Right lobe of liver (tissue), 6 donors: ENCODE measurements at regions not wholly inside any gene's neighbourhood (a gene's known extent, or its start where the extent isn't known, plus 50 kb on each side); places are given as distances from the start of the nearest gene placed in this dataset.

Experiments used
- ATAC-seq, 4 donors: fragments of 200-7000 bp; cut with Tn5 transposase; one replicate each; pipeline ENCODE4 v1.9.1; 2020; ENCODE audit warnings: mild to moderate bottlenecking in 4 of 4, moderate library complexity in 4 of 4
- DNase-seq, 3 donors: peaks; one replicate each; pipeline ENCODE4 v3.0.0-alpha.2; 2020
- H3K27ac ChIP-seq, 3 donors: fragments of 200-600 bp; one replicate each; pipeline ENCODE4 v1.8.0; 2022
- H3K27me3 ChIP-seq, 2 donors: fragments of 200-600 bp; one replicate each; pipeline ENCODE4 v1.8.0; 2022
- H3K36me3 ChIP-seq, 4 donors: fragments of 200-600 bp; sonication (generic) in 1 of 4; one replicate each; pipeline versions ENCODE4 v1.5.1 to v1.8.0; 2017 to 2022; ENCODE audit warnings: control low read depth in 1 of 4
- H3K4me1 ChIP-seq, 4 donors: fragments of 200-600 bp; sonication (generic) in 1 of 4; one replicate each; pipeline versions ENCODE4 v1.5.1 to v1.8.0; 2017 to 2022; ENCODE audit warnings: control low read depth in 1 of 4
- H3K4me3 ChIP-seq, 3 donors: fragments of 200-600 bp; one replicate each; pipeline ENCODE4 v1.8.0; 2022
- H3K9me3 ChIP-seq, 4 donors: fragments of 200-600 bp; sonication (generic) in 1 of 4; one replicate each; pipeline versions ENCODE4 v1.5.1 to v1.8.0; 2017 to 2022; ENCODE audit warnings: control low read depth in 1 of 4
- POLR2A ChIP-seq: fragments of 450-650 bp; IDR thresholded peaks from one replicate; pipeline ENCODE4 v1.6.1; 2017; ENCODE audit warnings: antibody characterized with exemption, mild to moderate bottlenecking
- WGBS: methylation state at CpG from one replicate; pipeline ENCODE4 v1.1.6; 2018; ENCODE audit warnings: low coverage, low lambda C conversion rate; ENCODE audit not compliant: insufficient coverage; ENCODE audit errors: missing lambda C conversion rate; 5-methylcytosine and 5-hydroxymethylcytosine counted together
- intact Hi-C, 2 donors: fragments of 100-400 bp; cut with DNase I; formaldehyde crosslinking; loops; one replicate each; pipeline versions ENCODE4 v1.11.2 to v1.14.1; 2022
- TF ChIP-seq, protein P1 (sequence below), 4 donors: fragments of 200-600 bp in 3 of 4; fragments of 450-650 bp in 1 of 4; IDR thresholded peaks; one replicate each; pipeline versions ENCODE4 v1.5.1 to v1.8.0; 2016 to 2022; ENCODE audit warnings: antibody characterized with exemption in 4 of 4, mild to moderate bottlenecking in 2 of 4
- donor health status: DM: no; HTN: yes; CAD: no.
- donor health status: DM: no; HTN: no; CAD: no.
- donor health status: DM: no; HTN: no; CAD: no.
- donor health status: DM: no; HTN: yes; CAD: no.
- donor health status: DM: no; HTN: yes; CAD: no.

DNA sequence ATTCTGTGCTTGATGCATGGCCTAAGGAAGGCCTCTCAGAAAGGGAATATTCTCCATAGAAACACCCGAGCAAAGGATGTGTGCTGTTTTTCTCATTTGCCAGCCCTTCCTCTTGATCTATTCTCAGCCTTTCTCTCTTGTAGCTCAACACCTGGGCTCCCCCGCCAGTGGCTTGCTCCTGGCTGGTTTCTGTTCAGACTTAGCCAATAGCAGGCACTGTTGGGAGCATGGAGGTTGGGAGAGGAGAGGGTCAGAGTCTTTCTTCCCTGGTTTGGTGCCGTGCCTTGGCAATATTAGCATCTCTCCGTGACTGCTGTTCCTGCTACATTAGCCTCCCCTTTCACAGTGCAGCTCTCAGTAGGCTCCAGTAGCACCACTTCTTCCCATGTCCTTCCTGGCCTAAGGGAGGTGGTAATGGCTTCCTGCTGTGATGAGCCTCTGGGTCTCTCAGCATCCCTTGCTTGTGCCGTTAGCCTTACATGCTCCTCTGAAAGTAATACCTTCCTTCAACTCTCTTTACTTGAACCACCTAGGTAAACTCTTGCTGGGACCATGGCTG, 269.7 kb upstream of the GAS1 start:
- no peaks in the 10 kb centered on the region for H3K9me3 ChIP-seq
- H3K4me3 ChIP-seq, result no peak overlapping the region
- no peaks in the 10 kb centered on the region for H3K4me1 ChIP-seq
- no peaks in the 10 kb centered on the region for H3K36me3 ChIP-seq
- H3K27ac ChIP-seq, result no peak overlapping the region
- ATAC-seq (no peak), DNase-seq (no peak)
- H3K27me3 ChIP-seq, result no peaks in the 10 kb centered on the region
- TF ChIP-seq POLR2A, result no peak
- TF ChIP-seq, protein P1, sequence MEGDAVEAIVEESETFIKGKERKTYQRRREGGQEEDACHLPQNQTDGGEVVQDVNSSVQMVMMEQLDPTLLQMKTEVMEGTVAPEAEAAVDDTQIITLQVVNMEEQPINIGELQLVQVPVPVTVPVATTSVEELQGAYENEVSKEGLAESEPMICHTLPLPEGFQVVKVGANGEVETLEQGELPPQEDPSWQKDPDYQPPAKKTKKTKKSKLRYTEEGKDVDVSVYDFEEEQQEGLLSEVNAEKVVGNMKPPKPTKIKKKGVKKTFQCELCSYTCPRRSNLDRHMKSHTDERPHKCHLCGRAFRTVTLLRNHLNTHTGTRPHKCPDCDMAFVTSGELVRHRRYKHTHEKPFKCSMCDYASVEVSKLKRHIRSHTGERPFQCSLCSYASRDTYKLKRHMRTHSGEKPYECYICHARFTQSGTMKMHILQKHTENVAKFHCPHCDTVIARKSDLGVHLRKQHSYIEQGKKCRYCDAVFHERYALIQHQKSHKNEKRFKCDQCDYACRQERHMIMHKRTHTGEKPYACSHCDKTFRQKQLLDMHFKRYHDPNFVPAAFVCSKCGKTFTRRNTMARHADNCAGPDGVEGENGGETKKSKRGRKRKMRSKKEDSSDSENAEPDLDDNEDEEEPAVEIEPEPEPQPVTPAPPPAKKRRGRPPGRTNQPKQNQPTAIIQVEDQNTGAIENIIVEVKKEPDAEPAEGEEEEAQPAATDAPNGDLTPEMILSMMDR (IDR thresholded peaks at IDR 0.05), result no peak
- intact Hi-C loops, result no loop called here
- 55% methylated on average over 5 of the region's 5 CpGs for WGBS

DNA sequence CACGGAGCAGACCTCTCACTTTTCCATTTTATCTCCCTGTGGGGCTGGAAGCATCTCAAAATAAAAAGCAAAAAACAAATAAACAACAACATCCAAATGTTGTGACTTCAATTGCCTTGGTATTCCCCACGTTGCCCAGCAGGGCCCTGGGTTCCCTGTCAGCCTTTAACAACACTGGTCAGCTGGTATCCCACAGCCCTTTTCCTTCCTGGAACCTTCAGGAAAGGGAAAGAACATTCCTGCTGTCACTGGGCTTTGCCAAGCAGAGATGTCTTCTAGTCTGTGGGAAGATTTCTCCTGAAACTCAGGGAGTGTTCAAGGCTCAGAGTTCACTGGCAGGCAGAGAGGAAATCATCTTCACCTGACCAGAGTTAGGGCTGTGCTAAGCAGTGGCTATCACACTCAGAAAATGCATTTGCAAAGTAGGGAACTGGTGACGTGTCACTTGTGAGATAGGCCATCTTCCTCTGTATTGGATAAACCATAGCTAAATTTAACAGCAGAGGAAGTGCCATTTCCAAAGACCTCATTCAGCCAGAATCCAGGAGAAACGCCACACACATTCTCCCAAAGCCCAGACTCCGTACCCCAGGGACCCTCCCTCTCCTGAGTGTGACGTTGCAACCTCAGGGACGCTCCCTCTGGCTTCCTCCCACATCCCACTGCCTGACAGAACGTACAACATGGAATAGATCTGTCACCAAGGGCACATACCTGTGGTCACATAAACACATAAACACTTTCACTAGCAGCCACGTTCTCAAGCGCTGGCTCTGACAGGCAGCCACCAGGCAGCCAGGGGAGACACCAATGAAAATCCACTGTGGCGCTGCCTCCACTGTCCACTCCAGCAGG, 274.0 kb upstream of the DAPK1 start:
- ATAC-seq (peak; percentile 54 to 68 (median 65)), DNase-seq (no peak)
- Histone ChIP-seq H3K36me3 (no peaks in the 10 kb centered on the region), H3K4me1 (no peaks in the 10 kb centered on the region), H3K4me3 (no peak overlapping the region), H3K27me3 (no peaks in the 10 kb centered on the region), H3K9me3 (no peaks in the 10 kb centered on the region), H3K27ac (peak overlapping the region in 1 of 3 donors; percentile 15)
- 33% methylated on average over 10 of the region's 11 CpGs for WGBS
- intact Hi-C loops, result no loop called here
- TF ChIP-seq, protein P1 (IDR thresholded peaks at IDR 0.05), result no peak
- TF ChIP-seq POLR2A, result no peak

DNA sequence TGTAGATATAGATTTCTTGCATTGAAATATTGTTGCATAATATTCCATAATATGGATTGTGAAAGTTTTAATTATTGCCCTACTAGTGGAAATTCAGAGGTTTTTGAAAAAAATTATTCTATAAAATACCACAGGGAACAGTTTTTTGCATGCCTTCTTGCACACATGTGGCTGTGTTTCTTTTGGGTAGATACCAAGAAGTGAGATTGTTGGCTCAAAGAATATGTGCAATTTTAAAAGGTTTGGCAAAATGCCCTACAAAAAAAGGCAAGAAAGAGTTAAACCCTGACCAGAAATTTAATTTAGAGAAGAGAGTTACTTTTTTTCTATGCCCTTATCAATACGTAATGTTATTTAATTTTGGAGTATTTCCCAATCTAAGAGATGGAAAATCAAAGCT, 270.8 kb upstream of the DAPK1 start:
- Histone ChIP-seq H3K27ac (no peak overlapping the region), H3K27me3 (no peaks in the 10 kb centered on the region), H3K36me3 (no peaks in the 10 kb centered on the region), H3K4me3 (no peak overlapping the region), H3K4me1 (no peaks in the 10 kb centered on the region), H3K9me3 (no peaks in the 10 kb centered on the region)
- 55% methylated on average over 1 of the region's 1 CpG for WGBS
- TF ChIP-seq, protein P1 (IDR thresholded peaks at IDR 0.05), result no peak
- no peak for TF ChIP-seq POLR2A
- intact Hi-C loops, result no loop called here
- ATAC-seq, result no peak
- DNase-seq, result no peak

DNA sequence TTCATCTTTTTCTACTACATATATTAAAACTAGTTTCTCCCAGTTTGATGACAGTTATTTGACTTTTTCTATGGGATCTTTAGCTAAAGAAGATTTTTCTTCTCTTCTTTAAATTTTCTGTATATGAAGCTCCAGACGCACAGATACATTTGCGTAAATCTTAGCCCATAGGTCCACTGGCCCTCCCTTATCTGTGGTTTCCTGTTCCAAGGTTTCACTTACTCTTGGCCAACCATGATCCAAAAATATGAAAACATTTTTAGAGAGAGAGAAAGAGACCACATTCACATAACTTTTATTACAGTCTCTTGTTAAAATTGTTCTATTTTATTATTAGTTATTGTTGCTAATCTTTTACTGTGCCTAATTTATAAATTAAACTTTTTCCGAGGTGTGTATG, 270.2 kb upstream of the DAPK1 start:
- no peaks in the 10 kb centered on the region for H3K36me3 ChIP-seq
- TF ChIP-seq, protein P1 (IDR thresholded peaks at IDR 0.05), result no peak
- TF ChIP-seq POLR2A, result no peak
- H3K27ac ChIP-seq, result no peak overlapping the region
- H3K9me3 ChIP-seq, result no peaks in the 10 kb centered on the region
- DNase-seq, result no peak
- H3K4me3 ChIP-seq, result no peak overlapping the region
- H3K27me3 ChIP-seq, result no peaks in the 10 kb centered on the region
- H3K4me1 ChIP-seq, result no peaks in the 10 kb centered on the region
- intact Hi-C loops, result no loop called here
- no peak for ATAC-seq
- WGBS, result 65% methylated on average over 3 of the region's 3 CpGs
